Uterus (tissue), 2 donors: ENCODE measurements at regions not wholly inside any gene's neighbourhood (a gene's known extent, or its start where the extent isn't known, plus 50 kb on each side); places are given as distances from the start of the nearest gene placed in this dataset.

ENCODE experiments used
- CTCF ChIP-seq, 4 experiments: fragments of 200-600 bp in 2 of 4; fragments of 450-650 bp in 2 of 4; sonication (generic) in 2 of 4; IDR thresholded peaks; one replicate each; pipeline ENCODE4 v1.5.1; 2016 to 2019; ENCODE audit warnings: antibody characterized with exemption in 4 of 4, mild to moderate bottlenecking in 2 of 4, moderate library complexity in 1 of 4
- POLR2A ChIP-seq, 2 donors: fragments of 450-650 bp; IDR thresholded peaks; one replicate each; pipeline ENCODE4 v1.6.1; 2016; ENCODE audit warnings: antibody characterized with exemption in 2 of 2, mild to moderate bottlenecking in 1 of 2, moderate library complexity in 1 of 2

- TF ChIP-seq CTCF (IDR thresholded peaks at IDR 0.05) (no peak), POLR2A (IDR thresholded peaks at IDR 0.05) (no peak)
Observed at GRCh38 chr4:19512086-19512485, 739.6 kb upstream of the SLIT2 start.
